ENCODE measurements at regions not wholly inside any gene's neighbourhood (a gene's known extent, or its start where the extent isn't known, plus 50 kb on each side); places are given as distances from the start of the nearest gene placed in this dataset.

GRCh38 chr7:110587294-110587693, 503.6 kb upstream of the LRRN3 start:
- TF ChIP-seq CTCF (IDR thresholded peaks at IDR 0.05 in 4 of 5, conservative IDR thresholded peaks at IDR 0.05 in 1 of 5) (no peak), POLR2A (IDR thresholded peaks at IDR 0.05) (no peak)
